OCI-LY7 (cell line): ENCODE measurements at regions not wholly inside any gene's neighbourhood (a gene's known extent, or its start where the extent isn't known, plus 50 kb on each side); places are given as distances from the start of the nearest gene placed in this dataset.
"Not testable (repeated sequence)": the region's sequence is repeated elsewhere in the genome, so short reads cannot be mapped to it uniquely, and the experiment has no call there.

ENCODE experiments used
- EZH2phosphoT487 ChIP-seq: fragments of 200-600 bp; sonication (generic); IDR thresholded peaks from 2 replicates; pipeline ENCODE4 v1.6.1; 2018; ENCODE audit warnings: low read depth, borderline replicate concordance, mild to moderate bottlenecking, mixed run types, antibody characterized with exemption, low read length, moderate library complexity, mixed read lengths
- TF ChIP-seq, protein P1 (sequence below): fragments of 200-600 bp; sonication (generic); conservative IDR thresholded peaks from 2 replicates; pipeline ENCODE4 v1.5.1; 2014; ENCODE audit warnings: mild to moderate bottlenecking, antibody characterized with exemption, low read length, moderate library complexity, mixed read lengths

DNA sequence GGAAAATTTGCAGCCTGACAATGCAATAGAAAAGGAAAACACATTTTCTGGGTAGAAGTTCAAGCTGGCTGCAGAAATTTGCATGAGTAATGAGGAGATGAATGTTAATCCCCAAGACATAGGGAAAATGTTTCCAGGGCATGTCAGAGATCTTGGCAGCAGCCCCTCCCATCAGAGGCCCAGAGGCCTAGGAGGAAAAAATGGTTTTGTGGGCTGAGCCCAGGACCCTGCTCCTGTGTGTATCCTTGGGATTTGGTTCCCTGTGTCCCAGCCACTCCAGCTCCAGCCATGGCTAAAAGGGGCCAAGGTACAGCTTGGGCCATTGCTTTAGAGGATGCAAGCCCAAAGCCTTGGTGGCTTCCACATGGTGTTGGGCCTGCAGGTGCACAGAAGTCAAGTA is 115.4 kb downstream of the PRDM13 start:
- TF ChIP-seq, protein P1, sequence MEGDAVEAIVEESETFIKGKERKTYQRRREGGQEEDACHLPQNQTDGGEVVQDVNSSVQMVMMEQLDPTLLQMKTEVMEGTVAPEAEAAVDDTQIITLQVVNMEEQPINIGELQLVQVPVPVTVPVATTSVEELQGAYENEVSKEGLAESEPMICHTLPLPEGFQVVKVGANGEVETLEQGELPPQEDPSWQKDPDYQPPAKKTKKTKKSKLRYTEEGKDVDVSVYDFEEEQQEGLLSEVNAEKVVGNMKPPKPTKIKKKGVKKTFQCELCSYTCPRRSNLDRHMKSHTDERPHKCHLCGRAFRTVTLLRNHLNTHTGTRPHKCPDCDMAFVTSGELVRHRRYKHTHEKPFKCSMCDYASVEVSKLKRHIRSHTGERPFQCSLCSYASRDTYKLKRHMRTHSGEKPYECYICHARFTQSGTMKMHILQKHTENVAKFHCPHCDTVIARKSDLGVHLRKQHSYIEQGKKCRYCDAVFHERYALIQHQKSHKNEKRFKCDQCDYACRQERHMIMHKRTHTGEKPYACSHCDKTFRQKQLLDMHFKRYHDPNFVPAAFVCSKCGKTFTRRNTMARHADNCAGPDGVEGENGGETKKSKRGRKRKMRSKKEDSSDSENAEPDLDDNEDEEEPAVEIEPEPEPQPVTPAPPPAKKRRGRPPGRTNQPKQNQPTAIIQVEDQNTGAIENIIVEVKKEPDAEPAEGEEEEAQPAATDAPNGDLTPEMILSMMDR: not testable (repeated sequence)
- TF ChIP-seq EZH2phosphoT487: not testable (repeated sequence)
